ENCODE measurements at regions not wholly inside any gene's neighbourhood (a gene's known extent, or its start where the extent isn't known, plus 50 kb on each side); places are given as distances from the start of the nearest gene placed in this dataset.

DNA sequence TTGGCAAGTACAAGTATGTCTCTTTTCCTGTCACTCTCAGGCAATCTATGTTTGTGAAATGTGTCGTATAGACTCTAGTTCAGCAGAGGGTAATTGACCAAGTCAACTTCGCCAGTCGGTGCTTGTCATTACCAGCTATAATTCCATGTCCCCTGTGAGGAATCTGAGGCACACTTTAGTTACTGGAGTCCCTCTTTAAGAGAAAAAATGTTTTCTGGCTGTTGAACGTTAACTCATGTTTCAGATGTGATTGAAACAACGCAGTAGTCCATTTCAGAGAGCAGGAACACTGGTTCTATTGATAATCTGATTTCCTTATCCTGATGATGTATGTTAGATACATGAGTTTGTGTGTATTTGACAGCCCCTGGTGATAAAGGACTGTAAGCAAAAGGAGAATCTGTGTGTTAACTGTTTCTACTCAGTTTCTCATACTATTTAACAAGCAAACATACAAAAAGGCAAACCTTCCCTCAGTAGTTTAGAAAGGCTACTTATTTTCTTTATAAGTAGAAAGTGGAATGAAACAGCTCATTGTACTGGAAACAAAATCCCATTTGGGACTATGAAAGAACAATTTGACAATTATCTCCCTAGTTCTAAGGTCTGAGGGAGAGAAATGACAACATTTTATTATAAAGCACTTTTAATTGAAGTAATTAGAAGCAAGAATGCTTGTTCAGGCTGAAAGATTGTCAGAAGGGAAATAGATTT, 161.1 kb upstream of the TRHDE start:
- Histone ChIP-seq H3K9me3 (ENCODE audit: control insufficient read depth, low read length) (no peaks in the 10 kb centered on the region), H3K27me3 (replicated peaks; ENCODE audit: control insufficient read depth, insufficient read depth, low read length) (no peaks in the 10 kb centered on the region), H3K9ac (ENCODE audit: low read length) (no peak overlapping the region), H3K4me1 (ENCODE audit: control insufficient read depth, insufficient read depth, low read length) (no peaks in the 10 kb centered on the region), H3K36me3 (ENCODE audit: control insufficient read depth, insufficient read depth, low read length, severe bottlenecking) (no peaks in the 10 kb centered on the region), H3K4me3 (ENCODE audit: low read length) (no peak overlapping the region)
- no peak for DNase-seq (ENCODE audit: low read depth)

DNA sequence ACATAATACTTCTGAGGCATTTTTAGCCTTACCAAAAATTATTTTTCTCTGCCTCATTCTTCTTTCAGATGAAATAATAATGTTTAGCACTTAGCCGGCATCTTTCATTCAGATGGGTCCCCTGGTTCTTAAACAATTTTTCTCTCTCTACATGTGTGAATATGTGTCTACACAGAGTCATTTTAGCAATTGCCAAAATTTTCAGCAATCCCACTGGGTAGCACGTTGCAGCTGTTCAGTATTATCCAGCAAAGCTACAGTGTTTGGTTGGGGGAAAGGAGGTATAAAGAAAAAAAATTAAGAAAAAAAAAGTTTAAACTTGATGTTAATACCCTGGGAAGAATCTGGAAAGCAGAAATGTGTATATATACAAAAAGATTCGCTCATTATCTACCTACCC, 160.5 kb upstream of the TRHDE start:
- Histone ChIP-seq H3K9me3 (ENCODE audit: control insufficient read depth, low read length) (no peaks in the 10 kb centered on the region), H3K36me3 (ENCODE audit: control insufficient read depth, insufficient read depth, low read length, severe bottlenecking) (no peaks in the 10 kb centered on the region), H3K9ac (ENCODE audit: low read length) (no peak overlapping the region), H3K27me3 (replicated peaks; ENCODE audit: control insufficient read depth, insufficient read depth, low read length) (no peaks in the 10 kb centered on the region), H3K4me1 (ENCODE audit: control insufficient read depth, insufficient read depth, low read length) (no peaks in the 10 kb centered on the region), H3K4me3 (ENCODE audit: low read length) (no peak overlapping the region)
- no peak for DNase-seq (ENCODE audit: low read depth)

- Histone ChIP-seq H3K4me3 (ENCODE audit: low read length) (no peak overlapping the region), H3K4me1 (ENCODE audit: control insufficient read depth, insufficient read depth, low read length) (no peaks in the 10 kb centered on the region), H3K9ac (ENCODE audit: low read length) (no peak overlapping the region), H3K27me3 (replicated peaks; ENCODE audit: control insufficient read depth, insufficient read depth, low read length) (no peaks in the 10 kb centered on the region), H3K9me3 (ENCODE audit: control insufficient read depth, low read length) (peaks cover 3% of the 10 kb centered on the region), H3K36me3 (ENCODE audit: control insufficient read depth, insufficient read depth, low read length, severe bottlenecking) (no peaks in the 10 kb centered on the region)
- DNase-seq (ENCODE audit: low read depth) = no peak
These were observed 138.6 kb upstream of the TRHDE start for GRCh38 chr12:72133497-72134055.

DNA sequence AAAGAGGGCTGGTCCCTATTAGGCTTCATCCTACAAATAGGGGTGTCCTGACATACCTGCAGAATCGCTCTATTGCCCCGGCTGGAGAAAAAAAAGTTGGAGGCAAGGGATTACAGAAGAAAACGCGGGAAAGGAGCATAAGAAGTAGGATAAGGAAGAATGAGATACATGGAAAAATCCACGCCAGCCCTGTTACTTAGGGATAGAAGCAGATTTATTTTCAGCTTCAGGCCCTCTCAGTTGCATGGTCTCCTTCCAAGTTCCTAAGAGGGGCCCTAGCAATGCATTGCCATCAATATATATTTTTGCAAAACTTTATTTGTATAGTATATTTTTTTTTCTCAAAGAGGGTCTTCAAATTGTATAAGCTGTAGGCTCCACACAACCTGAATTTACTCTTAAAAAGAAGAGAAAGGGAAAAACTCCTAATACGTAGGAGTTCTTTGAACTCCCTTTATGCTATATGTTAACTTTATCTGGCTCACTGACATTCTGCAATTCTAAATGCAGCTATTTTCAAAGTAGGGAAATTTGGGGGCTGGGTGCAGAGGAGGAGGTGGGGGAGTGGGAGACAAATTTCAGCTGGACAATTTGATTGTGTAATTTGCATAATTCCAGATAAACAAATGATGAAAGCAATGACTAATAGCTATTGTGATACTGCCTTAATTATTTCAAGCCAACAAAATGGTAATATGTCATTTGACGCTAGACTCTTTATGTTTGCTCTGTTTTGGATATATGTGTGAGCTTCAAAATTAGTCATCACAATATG, 137.7 kb upstream of the TRHDE start:
- H3K4me1 ChIP-seq (ENCODE audit: control insufficient read depth, insufficient read depth, low read length) = no peaks in the 10 kb centered on the region
- H3K4me3 ChIP-seq (ENCODE audit: low read length) = no peak overlapping the region
- H3K9me3 ChIP-seq (ENCODE audit: control insufficient read depth, low read length) = no peaks in the 10 kb centered on the region
- H3K27me3 ChIP-seq (replicated peaks; ENCODE audit: control insufficient read depth, insufficient read depth, low read length) = no peaks in the 10 kb centered on the region
- no peak for DNase-seq (ENCODE audit: low read depth)
- H3K9ac ChIP-seq (ENCODE audit: low read length) = no peak overlapping the region
- no peaks in the 10 kb centered on the region for H3K36me3 ChIP-seq (ENCODE audit: control insufficient read depth, insufficient read depth, low read length, severe bottlenecking)

DNA sequence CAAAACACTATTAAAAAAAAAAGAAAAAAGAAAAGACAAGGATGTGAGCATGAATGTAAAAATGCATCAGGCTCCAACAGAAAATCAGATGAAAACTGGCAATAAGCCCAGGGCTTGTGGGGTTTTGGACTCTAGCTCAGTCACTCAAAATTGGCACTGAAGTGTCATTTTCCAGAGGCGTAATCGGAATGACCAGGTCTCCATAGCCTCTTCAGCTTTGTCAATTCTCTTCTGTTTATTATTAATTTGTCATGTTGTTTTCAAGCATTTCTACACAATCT, 137.2 kb upstream of the TRHDE start:
- Histone ChIP-seq H3K9me3 (ENCODE audit: control insufficient read depth, low read length) (no peaks in the 10 kb centered on the region), H3K27me3 (replicated peaks; ENCODE audit: control insufficient read depth, insufficient read depth, low read length) (no peaks in the 10 kb centered on the region), H3K36me3 (ENCODE audit: control insufficient read depth, insufficient read depth, low read length, severe bottlenecking) (no peaks in the 10 kb centered on the region), H3K4me1 (ENCODE audit: control insufficient read depth, insufficient read depth, low read length) (no peaks in the 10 kb centered on the region), H3K9ac (ENCODE audit: low read length) (no peak overlapping the region), H3K4me3 (ENCODE audit: low read length) (no peak overlapping the region)
- no peak for DNase-seq (ENCODE audit: low read depth)

- no peak overlapping the region for H3K4me3 ChIP-seq (ENCODE audit: low read length)
- no peaks in the 10 kb centered on the region for H3K9me3 ChIP-seq (ENCODE audit: control insufficient read depth, low read length)
- H3K27me3 ChIP-seq (replicated peaks; ENCODE audit: control insufficient read depth, insufficient read depth, low read length) = no peaks in the 10 kb centered on the region
- H3K9ac ChIP-seq (ENCODE audit: low read length) = no peak overlapping the region
- no peak for DNase-seq (ENCODE audit: low read depth)
- H3K36me3 ChIP-seq (ENCODE audit: control insufficient read depth, insufficient read depth, low read length, severe bottlenecking) = no peaks in the 10 kb centered on the region
- H3K4me1 ChIP-seq (ENCODE audit: control insufficient read depth, insufficient read depth, low read length) = no peaks in the 10 kb centered on the region
These were observed 135.4 kb upstream of the TRHDE start for GRCh38 chr12:72136792-72137191.

GRCh38 chr12:72139411-72139810, 132.8 kb upstream of the TRHDE start:
- no peak for DNase-seq (ENCODE audit: low read depth)
- no peaks in the 10 kb centered on the region for H3K4me1 ChIP-seq (ENCODE audit: control insufficient read depth, insufficient read depth, low read length)
- no peak overlapping the region for H3K4me3 ChIP-seq (ENCODE audit: low read length)
- no peaks in the 10 kb centered on the region for H3K36me3 ChIP-seq (ENCODE audit: control insufficient read depth, insufficient read depth, low read length, severe bottlenecking)
- no peaks in the 10 kb centered on the region for H3K9me3 ChIP-seq (ENCODE audit: control insufficient read depth, low read length)
- no peaks in the 10 kb centered on the region for H3K27me3 ChIP-seq (replicated peaks; ENCODE audit: control insufficient read depth, insufficient read depth, low read length)
- no peak overlapping the region for H3K9ac ChIP-seq (ENCODE audit: low read length)

- H3K36me3 ChIP-seq (ENCODE audit: control insufficient read depth, insufficient read depth, low read length, severe bottlenecking) = no peaks in the 10 kb centered on the region
- H3K9ac ChIP-seq (ENCODE audit: low read length) = no peak overlapping the region
- H3K4me1 ChIP-seq (ENCODE audit: control insufficient read depth, insufficient read depth, low read length) = no peaks in the 10 kb centered on the region
- DNase-seq (ENCODE audit: low read depth) = peak; percentile 11
- no peaks in the 10 kb centered on the region for H3K9me3 ChIP-seq (ENCODE audit: control insufficient read depth, low read length)
- no peak overlapping the region for H3K4me3 ChIP-seq (ENCODE audit: low read length)
- H3K27me3 ChIP-seq (replicated peaks; ENCODE audit: control insufficient read depth, insufficient read depth, low read length) = no peaks in the 10 kb centered on the region
These were observed 130.8 kb upstream of the TRHDE start for GRCh38 chr12:72141381-72141780.

DNA sequence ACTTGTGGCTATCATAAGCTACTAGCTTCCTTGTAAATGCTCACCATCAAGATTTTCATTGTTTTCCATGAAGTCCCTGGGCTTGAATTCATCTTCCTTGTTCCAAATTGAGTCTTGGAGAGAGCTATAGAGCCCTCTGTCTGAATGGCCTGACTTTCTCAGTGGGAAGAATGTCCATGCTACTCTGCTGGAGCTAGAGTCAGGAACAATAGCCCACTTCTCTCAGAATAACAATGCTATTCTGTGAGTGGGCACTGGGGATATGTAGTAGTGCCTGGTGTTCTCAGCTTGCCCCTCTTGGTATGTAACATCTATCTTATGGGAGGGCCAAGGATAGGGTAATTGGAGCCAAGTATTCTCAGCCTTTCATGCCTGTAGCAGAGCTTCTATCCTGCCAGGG, 127.6 kb upstream of the TRHDE start:
- DNase-seq (ENCODE audit: low read depth) = no peak
- H3K27me3 ChIP-seq (replicated peaks; ENCODE audit: control insufficient read depth, insufficient read depth, low read length) = no peaks in the 10 kb centered on the region
- H3K9ac ChIP-seq (ENCODE audit: low read length) = no peak overlapping the region

GRCh38 chr12:72146495-72146894, 125.7 kb upstream of the TRHDE start:
- H3K36me3 ChIP-seq (ENCODE audit: control insufficient read depth, insufficient read depth, low read length, severe bottlenecking) = no peaks in the 10 kb centered on the region
- DNase-seq (ENCODE audit: low read depth) = no peak
- H3K4me1 ChIP-seq (ENCODE audit: control insufficient read depth, insufficient read depth, low read length) = no peaks in the 10 kb centered on the region
- no peaks in the 10 kb centered on the region for H3K27me3 ChIP-seq (replicated peaks; ENCODE audit: control insufficient read depth, insufficient read depth, low read length)
- H3K9me3 ChIP-seq (ENCODE audit: control insufficient read depth, low read length) = no peaks in the 10 kb centered on the region
- H3K4me3 ChIP-seq (ENCODE audit: low read length) = no peak overlapping the region
- no peak overlapping the region for H3K9ac ChIP-seq (ENCODE audit: low read length)

More for the DNA sequence above, 127.6 kb upstream of the TRHDE start:
- H3K4me1 ChIP-seq (ENCODE audit: control insufficient read depth, insufficient read depth, low read length) = no peaks in the 10 kb centered on the region
- no peak overlapping the region for H3K4me3 ChIP-seq (ENCODE audit: low read length)
- no peaks in the 10 kb centered on the region for H3K9me3 ChIP-seq (ENCODE audit: control insufficient read depth, low read length)
- no peaks in the 10 kb centered on the region for H3K36me3 ChIP-seq (ENCODE audit: control insufficient read depth, insufficient read depth, low read length, severe bottlenecking)

DNA sequence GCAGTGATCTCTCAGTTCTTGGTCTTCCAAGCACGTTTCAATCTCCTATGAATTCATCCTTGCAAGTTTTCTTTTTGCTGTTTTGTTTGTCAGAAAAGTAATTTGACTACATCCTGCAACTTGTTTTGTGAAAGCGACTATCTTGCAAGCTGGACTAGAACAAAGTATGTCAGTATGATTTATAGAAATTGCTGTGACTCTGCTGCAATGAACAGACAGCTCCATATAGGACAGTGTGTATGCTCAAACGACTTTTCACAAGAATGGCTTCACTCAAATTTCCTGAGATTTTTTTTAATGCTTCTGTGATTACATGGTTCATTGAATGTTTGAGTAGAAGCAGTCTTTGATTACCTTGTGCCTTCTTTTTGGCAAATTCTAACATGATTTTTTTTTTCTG, 123.5 kb upstream of the TRHDE start:
- no peak for DNase-seq (ENCODE audit: low read depth)
- Histone ChIP-seq H3K9ac (ENCODE audit: low read length) (no peak overlapping the region), H3K4me1 (ENCODE audit: control insufficient read depth, insufficient read depth, low read length) (no peaks in the 10 kb centered on the region), H3K36me3 (ENCODE audit: control insufficient read depth, insufficient read depth, low read length, severe bottlenecking) (no peaks in the 10 kb centered on the region), H3K9me3 (ENCODE audit: control insufficient read depth, low read length) (no peaks in the 10 kb centered on the region), H3K4me3 (ENCODE audit: low read length) (no peak overlapping the region), H3K27me3 (replicated peaks; ENCODE audit: control insufficient read depth, insufficient read depth, low read length) (no peaks in the 10 kb centered on the region)

Data from adipocyte (in vitro differentiated cells).